Ishikawa (cell line): ENCODE measurements at regions not wholly inside any gene's neighbourhood (a gene's known extent, or its start where the extent isn't known, plus 50 kb on each side); places are given as distances from the start of the nearest gene placed in this dataset.
A peak's percentile ranks its signal among the peaks of the same experiment; 100 is the strongest.

ENCODE experiments used
- CEBPB ChIP-seq: IDR thresholded peaks from 2 replicates; pipeline ENCODE4 v1.6.1; 2012
- CREB1 ChIP-seq: IDR thresholded peaks from 2 replicates; pipeline ENCODE4 v1.6.1; 2012; ENCODE audit warnings: low read depth
- EGR1 ChIP-seq: IDR thresholded peaks from 2 replicates; pipeline ENCODE4 v1.6.1; 2012
- EP300 ChIP-seq: IDR thresholded peaks from 2 replicates; pipeline ENCODE4 v1.6.1; 2012; ENCODE audit warnings: borderline replicate concordance
- FOXM1 ChIP-seq: IDR thresholded peaks from 2 replicates; pipeline ENCODE4 v1.6.1; 2012; ENCODE audit warnings: low read depth, borderline replicate concordance
- MAX ChIP-seq: IDR thresholded peaks from 2 replicates; pipeline ENCODE4 v1.6.1; 2012
- NFIC ChIP-seq: IDR thresholded peaks from 2 replicates; pipeline ENCODE4 v1.6.1; 2012
- RAD21 ChIP-seq: IDR thresholded peaks from 2 replicates; pipeline ENCODE4 v1.6.1; 2012; ENCODE audit warnings: low read depth
- REST ChIP-seq: IDR thresholded peaks from 2 replicates; pipeline ENCODE4 v1.6.1; 2012; ENCODE audit warnings: low read depth, mild to moderate bottlenecking
- TAF1 ChIP-seq: IDR thresholded peaks from 2 replicates; pipeline ENCODE4 v1.6.1; 2012; ENCODE audit warnings: low read depth, mild to moderate bottlenecking
- TCF12 ChIP-seq: IDR thresholded peaks from 2 replicates; pipeline ENCODE4 v1.6.1; 2012; ENCODE audit warnings: low read depth
- TEAD4 ChIP-seq: IDR thresholded peaks from 2 replicates; pipeline ENCODE4 v1.6.1; 2012
- USF1 ChIP-seq: IDR thresholded peaks from 2 replicates; pipeline ENCODE4 v1.6.1; 2012
- YY1 ChIP-seq: IDR thresholded peaks from 2 replicates; pipeline ENCODE4 v1.6.1; 2012; ENCODE audit warnings: low read depth
- ZBTB7A ChIP-seq: IDR thresholded peaks from 2 replicates; pipeline ENCODE4 v1.6.1; 2012; ENCODE audit warnings: low read depth

GRCh38 chr17:65477600-65477999 is 83.8 kb downstream of the AXIN2 start:
- TF ChIP-seq MAX (no peak), RAD21 (no peak), CREB1 (no peak), FOXM1 (no peak), CEBPB (no peak), NFIC (no peak), TEAD4 (no peak), USF1 (no peak), EP300 (no peak), TAF1 (no peak), EGR1 (no peak), ZBTB7A (no peak), TCF12 (no peak), REST (no peak), YY1 (no peak)

GRCh38 chr17:65474660-65475059 is 86.8 kb downstream of the AXIN2 start:
- no peak for TF ChIP-seq TAF1
- TF ChIP-seq YY1 = no peak
- peak; percentile 45; the same call in 1 of the 2 replicates for TF ChIP-seq USF1
- no peak for TF ChIP-seq CEBPB

GRCh38 chr17:65473985-65474384 is 87.5 kb downstream of the AXIN2 start:
- no peak for TF ChIP-seq MAX
- no peak for TF ChIP-seq NFIC
- TF ChIP-seq TAF1 = no peak
- TF ChIP-seq TCF12 = no peak
- no peak for TF ChIP-seq REST
- no peak for TF ChIP-seq CEBPB
- TF ChIP-seq YY1 = no peak
- TF ChIP-seq RAD21 = no peak
- TF ChIP-seq USF1 = no peak
- no peak for TF ChIP-seq TEAD4
- no peak for TF ChIP-seq EP300
- TF ChIP-seq EGR1 = no peak

- no peak for TF ChIP-seq TAF1
- TF ChIP-seq YY1 = no peak
- no peak for TF ChIP-seq RAD21
- TF ChIP-seq EP300 = no peak
- no peak for TF ChIP-seq USF1
- no peak for TF ChIP-seq FOXM1
- no peak for TF ChIP-seq EGR1
- TF ChIP-seq CREB1 = no peak
- TF ChIP-seq MAX = no peak
- TF ChIP-seq REST = no peak
- no peak for TF ChIP-seq ZBTB7A
- no peak for TF ChIP-seq CEBPB
- no peak for TF ChIP-seq NFIC
- TF ChIP-seq TCF12 = no peak
- TF ChIP-seq TEAD4 = no peak
Observed at GRCh38 chr17:65473363-65473762, 88.1 kb downstream of the AXIN2 start.
